ENCODE measurements at regions not wholly inside any gene's neighbourhood (a gene's known extent, or its start where the extent isn't known, plus 50 kb on each side); places are given as distances from the start of the nearest gene placed in this dataset.

DNA sequence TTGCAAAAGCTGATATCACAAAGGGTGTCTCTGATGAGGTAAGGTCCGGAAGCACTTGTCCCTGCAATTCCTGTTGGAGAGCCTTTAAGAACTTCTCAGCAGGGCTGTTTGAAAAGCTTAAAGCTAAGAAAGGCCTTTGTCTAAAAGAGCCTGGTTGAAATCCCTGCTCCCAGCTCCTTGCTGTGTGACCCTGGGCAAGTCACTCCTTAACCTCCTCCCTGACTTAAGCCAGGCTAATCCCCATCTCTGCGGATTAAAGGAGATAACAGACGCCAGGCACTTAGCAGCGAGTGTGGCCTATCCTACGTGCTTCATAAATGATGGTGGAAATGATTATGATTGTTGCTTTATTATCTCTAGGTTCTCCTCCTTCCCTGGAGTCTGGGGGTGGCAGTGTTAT, 368.0 kb upstream of the RBFOX1 start:
- no peak for ATAC-seq
- no peak for DNase-seq (ENCODE audit: missing footprints)
- intact Hi-C loops (cut with DNase I): no loop called here

DNA sequence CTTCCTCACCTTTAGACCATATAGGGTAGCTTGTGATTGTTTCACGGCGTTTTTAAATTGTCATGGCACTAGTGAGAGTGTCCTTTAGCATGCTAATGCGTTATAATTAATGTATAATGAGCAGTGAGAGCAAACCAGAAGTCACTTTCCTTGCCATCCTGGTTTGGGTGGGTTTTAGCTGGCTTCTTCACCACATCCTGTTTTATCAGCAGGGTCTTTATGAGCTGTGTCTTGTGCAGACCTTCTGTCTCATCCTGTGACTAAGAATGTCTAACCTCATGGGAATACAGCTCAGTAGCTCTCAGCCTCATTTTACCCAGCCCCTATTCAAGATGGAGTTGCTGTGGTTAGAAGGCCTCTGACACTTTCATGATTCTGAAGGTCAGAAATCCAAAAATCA, 370.9 kb upstream of the RBFOX1 start:
- intact Hi-C loops (cut with DNase I): no loop called here
- DNase-seq (ENCODE audit: missing footprints): no peak
- ATAC-seq: no peak

DNA sequence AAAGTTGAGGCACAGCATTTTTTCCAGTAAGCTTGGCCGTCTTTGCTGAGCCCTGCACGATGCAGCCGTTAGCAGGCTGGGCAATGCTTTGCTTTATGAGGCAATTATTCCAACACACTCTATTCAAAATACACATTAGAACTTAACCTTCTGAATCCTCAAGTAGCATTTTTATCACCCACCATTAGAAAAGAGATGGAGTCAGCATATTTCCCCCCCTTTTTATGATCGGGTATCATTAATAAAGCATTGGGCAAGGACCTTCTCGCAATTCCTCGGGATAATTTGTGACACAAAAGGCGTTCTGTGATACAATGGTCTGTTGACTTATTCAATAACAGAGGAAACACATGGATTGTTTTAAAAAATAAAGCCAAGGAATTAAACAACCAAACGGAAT, 374.5 kb upstream of the RBFOX1 start:
- DNase-seq (ENCODE audit: missing footprints) (no peak), ATAC-seq (no peak)
- intact Hi-C loops (cut with DNase I): no loop called here

DNA sequence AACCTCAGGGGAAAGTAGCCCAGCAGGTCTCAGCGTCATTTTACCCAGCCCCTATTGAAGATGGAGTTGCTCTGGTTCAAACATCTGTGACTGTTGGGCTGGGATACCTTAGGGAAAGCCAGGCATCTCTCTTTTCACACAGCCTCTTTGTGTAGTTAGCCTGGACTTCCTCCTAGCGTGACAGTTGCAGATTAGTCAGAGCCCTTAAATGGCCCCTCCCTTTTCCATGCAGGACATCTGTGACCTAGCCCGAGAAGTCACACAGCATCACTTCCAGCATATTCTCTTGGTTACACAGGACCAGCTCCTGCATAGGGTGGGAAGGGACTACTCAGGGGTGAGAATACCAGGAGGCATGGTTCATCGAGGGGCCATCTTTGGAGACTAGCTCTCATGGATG, 375.0 kb upstream of the RBFOX1 start:
- intact Hi-C loops (cut with DNase I): no loop called here
- ATAC-seq (no peak), DNase-seq (ENCODE audit: missing footprints) (no peak)

DNA sequence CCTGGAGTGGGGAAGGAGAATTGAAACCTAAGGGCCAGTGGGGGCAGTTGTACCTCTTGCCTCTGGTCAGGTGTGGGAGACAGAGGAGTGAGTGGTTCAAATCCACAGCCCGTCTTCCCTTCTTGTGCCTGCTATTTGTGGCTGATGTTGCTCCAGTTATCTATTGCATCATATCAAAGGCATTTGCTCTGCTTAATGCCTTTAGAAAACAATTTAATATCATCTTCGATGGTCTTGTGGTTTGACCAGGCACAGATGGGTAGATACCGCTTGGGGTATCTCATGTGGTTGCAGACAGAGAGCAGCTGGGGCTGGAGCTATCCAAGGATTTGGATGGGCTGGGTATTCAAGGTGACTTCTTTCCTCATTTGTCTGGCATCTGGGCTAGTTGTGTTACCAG, 376.1 kb upstream of the RBFOX1 start:
- DNase-seq (ENCODE audit: missing footprints) (no peak), ATAC-seq (no peak)
- intact Hi-C loops (cut with DNase I): no loop called here

DNA sequence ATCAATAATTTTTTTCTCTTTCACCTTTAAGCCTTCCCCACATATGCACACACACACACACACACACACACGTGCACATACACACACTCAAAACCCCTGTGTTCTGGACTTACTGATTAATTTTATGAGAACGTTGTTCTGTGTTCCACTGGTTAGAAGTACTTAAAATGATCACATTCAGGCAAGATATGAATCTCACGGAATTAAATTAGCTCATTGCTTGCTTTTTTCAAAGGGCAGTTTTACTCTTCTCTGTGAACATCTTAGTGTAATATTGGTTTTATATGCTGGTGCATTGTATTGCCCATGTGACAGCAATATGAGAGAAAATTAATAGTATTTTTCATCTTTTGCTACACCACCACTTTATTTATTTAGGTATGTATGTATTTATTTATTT, 377.3 kb upstream of the RBFOX1 start:
- intact Hi-C loops (cut with DNase I): no loop called here
- DNase-seq (ENCODE audit: missing footprints) (no peak), ATAC-seq (no peak)

DNA sequence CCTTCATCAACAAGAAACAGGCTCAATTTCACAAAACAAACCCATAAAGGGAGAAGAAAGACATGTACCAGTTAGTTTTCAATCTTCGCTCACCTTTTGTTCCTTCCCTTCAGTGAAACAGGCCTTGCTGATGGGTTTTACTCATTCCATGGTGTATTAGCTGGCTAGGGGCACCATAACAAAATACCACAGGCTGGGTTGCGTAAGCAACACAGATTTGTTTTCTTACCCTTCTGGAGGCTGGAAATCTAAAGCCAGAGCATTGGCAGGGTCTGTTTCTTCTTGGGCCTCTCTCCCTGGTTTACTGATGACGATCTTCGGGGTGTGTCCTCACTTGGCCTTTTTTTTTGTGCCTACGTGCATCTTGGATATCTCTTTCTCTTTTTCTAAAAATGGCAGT, 383.4 kb upstream of the RBFOX1 start:
- intact Hi-C loops (cut with DNase I): no loop called here
- ATAC-seq: no peak
- no peak for DNase-seq (ENCODE audit: missing footprints)

DNA sequence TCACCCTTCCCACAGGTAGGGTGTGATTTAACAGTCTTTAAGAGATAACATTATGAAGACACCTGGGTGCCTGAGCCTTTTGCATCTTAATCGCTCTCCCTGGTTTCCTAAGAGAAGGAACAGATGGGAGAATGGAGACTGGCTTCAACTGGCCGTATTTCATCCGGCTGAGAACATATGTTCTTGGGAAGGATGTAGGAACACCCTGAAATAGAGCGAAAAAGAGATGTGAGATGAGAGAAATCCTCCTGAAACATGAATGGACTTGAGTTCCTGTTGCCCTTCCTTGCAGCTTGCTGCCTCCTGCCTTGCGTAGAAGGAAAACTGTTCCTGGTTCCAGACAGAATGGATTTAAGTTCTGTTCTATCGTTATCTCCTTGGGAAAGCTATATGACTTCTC, 385.4 kb upstream of the RBFOX1 start:
- intact Hi-C loops (cut with DNase I): no loop called here
- DNase-seq (ENCODE audit: missing footprints) (no peak), ATAC-seq (no peak)

DNA sequence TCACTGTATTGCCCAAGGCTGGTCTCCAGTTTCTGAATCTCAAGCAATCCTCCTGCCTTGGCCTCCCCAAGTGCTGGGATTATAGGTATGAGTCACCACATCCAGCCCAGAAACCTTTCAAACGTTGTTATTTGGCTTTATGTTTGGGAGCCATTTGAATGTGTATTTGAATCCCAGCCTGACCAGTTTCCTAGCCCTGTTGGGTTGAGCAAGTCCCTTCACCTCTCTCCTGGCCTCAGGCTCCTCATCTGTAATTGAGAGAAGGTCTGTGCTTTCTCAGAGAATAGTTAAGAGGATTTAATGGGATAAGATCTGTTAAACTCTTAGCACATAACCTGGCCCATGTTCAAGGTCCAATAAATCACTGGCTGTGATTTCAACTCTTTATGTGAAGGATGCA, 385.8 kb upstream of the RBFOX1 start:
- intact Hi-C loops (cut with DNase I): no loop called here
- no peak for ATAC-seq

DNA sequence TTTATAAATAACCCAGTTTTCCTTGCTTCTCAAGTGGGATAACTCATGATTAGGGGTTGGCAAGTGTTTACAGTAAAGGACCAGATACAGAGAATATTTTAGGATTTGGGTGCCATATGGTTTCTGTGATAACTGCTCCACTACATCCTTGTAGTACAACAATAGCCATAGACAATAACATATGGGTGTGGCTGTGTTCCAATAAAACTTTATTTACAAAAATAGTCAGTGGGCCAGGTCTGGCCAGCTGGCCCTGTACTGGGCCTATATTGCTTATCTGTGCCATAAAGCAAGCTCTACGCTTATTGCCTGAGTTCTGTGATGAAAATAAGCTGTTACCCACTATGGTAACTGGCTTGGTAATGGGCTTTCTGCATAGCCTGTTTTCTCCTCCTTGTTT, 386.5 kb upstream of the RBFOX1 start:
- intact Hi-C loops (cut with DNase I): no loop called here
- no peak for ATAC-seq
- DNase-seq (ENCODE audit: missing footprints): no peak

More for the DNA sequence above, 385.8 kb upstream of the RBFOX1 start:
- no peak for DNase-seq (ENCODE audit: missing footprints)

DNA sequence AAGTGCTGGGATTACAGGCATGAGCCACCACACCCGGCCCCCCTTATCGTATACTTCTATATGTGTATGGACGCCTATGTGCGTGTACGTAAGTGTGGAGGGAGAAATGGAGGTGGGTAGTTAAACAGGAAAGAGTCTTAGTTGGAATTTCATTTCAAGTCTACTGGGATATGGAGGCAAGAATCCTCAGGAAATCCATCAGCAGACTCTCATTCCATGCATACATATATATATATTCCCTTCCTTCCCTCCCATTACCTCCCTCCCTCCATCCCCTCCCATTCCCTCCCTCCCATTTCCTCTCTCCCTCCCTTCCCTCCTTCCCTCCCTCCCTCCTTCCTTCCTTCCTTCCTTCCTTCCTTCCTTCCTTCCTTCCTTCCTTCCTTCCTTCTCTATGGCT, 391.7 kb upstream of the RBFOX1 start:
- intact Hi-C loops (cut with DNase I): no loop called here
- ATAC-seq (no peak), DNase-seq (ENCODE audit: missing footprints) (no peak)

DNA sequence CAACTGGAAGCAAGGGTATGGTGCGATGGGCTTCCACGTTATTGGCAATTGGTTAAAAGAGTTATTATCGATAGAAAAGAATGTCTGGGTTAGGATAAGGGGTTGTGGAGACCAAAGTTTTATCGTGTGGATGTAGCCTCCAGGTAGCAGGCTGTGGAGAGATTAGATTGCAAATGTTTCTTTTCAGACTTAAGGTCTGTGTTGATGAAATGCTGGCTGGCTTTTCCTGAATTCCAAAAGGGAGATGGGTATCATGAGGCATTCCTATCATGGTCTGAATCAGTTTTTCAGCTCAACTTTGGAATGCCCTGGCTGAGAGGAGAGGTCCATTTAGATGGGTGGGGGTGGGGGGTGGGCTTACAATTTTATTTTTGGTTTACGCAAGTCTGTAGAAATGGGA, 395.0 kb upstream of the RBFOX1 start:
- no peak for ATAC-seq
- intact Hi-C loops (cut with DNase I): no loop called here

DNA sequence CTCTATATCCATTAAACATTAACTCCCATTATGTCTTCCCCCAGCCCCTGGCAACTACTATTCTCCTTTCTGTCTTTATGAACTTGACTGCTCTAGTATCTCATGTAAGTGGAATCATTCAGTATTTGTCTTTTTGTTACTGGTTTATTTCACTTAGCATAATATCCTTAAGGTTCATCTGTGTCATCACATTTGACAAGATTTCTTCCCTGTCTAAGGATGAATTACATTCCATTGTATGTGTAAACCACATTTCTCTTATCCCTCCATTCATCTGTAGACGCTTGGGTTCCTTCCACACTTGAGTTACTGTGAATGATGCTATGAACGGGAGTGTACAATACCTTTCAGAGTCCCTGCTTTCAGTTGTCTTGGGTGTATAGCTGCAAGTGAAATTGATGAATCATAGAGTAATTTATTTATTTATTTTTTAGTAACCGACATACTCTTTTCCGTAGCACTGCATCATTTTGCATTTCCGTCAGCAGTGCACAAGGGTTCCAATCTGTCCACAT, 399.7 kb upstream of the RBFOX1 start:
- DNase-seq (ENCODE audit: missing footprints) (no peak), ATAC-seq (no peak)
- intact Hi-C loops (cut with DNase I): no loop called here

More for the DNA sequence above, 395.0 kb upstream of the RBFOX1 start:
- no peak for DNase-seq (ENCODE audit: missing footprints)

DNA sequence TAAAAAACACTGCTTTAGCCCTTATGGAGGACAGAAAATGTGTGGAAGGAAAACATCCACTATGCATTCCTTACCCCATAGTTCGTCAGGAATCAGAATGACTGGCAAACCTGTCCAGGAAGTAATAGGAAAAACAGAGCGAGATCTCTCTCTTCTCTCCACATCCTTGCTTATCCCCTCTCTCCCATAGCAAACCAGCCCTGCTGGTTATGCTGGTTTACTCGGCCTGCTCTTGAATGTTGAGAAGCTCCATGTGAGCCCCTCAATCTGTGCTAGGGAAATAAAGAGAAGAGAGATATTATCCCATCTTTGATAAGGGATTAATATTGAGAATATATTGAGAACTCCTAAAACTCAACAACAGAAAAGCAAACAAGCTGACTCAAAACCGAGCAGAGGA, 402.8 kb upstream of the RBFOX1 start:
- intact Hi-C loops (cut with DNase I): no loop called here
- no peak for ATAC-seq
- DNase-seq (ENCODE audit: missing footprints): no peak

DNA sequence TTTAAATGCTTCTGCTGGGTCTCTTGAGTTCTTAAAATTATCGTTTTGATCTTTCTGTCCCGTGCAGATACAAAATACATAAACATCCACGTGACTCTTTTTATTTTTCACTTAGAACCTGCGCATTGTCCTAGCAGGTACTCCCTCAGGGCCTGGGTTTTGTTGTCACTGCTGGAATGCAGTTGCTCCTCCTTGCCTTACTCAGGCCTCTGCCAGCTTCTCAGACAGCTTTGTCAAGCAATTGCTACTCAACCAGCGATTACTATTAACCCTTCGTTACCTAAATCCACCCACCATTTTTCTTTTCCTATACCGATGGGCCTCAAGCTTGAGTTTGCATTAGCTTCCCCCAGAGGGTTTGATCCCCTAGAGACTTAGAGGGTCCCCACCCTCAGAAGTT, 405.9 kb upstream of the RBFOX1 start:
- ATAC-seq (no peak), DNase-seq (ENCODE audit: missing footprints) (no peak)
- intact Hi-C loops (cut with DNase I): no loop called here

DNA sequence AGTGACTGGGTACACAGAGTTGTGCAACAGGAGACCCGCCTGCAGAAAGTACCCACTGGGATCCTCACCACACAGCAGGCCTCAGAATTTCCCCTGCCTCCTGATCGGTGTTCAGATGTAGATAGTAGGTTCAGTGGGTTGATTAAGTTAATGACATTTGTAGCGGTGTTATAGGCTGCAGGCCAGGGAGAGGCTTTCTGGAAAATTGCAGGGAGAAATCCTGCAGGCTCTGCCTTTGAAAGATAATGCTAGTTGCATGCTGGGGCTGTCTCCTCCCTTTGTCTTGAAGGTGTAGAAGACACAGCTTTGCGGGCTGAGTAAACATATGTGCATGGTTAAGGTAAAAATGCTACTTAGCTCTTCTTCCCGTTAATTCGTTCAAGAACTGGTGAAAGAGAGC, 406.3 kb upstream of the RBFOX1 start:
- DNase-seq (ENCODE audit: missing footprints) (no peak), ATAC-seq (no peak)
- intact Hi-C loops (cut with DNase I): no loop called here

DNA sequence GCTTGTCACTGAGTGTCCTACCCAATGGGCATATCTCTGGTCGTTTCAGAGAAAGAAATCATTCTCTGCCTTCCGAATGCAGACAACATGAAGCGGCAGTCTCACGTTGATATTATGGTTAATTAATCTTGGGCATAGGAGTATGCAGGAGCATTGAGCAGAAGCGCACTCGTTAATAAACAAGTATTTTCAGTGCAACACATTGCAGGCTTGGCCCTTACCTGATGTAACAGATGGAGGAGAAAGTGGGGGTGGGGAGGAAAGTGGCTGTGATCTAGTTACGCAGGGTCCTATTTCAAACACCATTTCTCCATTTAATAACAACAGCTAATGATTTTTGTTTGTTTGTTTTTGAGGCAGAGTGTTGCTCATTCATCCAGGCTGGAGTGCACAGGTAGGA, 414.0 kb upstream of the RBFOX1 start:
- intact Hi-C loops (cut with DNase I): no loop called here
- no peak for ATAC-seq

DNA sequence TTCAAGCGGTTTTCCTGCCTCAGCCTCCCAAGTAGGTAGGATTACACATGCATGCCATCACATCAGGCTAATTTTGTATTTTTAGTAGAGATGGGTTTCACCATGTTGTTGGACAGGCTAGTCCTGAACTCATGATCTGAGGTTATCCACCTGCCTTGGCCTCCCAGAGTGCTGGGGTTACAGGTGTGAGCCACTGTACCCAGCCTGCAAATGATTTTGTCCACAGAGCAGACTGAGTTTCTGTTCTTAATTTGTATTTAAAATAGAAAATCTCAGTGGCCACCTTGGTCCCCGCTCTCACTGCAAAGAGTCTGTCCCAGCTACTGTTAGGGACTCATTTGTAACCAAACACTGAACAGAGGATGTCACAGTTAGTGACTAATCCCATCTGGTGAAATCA, 415.7 kb upstream of the RBFOX1 start:
- ATAC-seq (no peak), DNase-seq (ENCODE audit: missing footprints) (no peak)
- intact Hi-C loops (cut with DNase I): no loop called here

More for the DNA sequence above, 414.0 kb upstream of the RBFOX1 start:
- DNase-seq (ENCODE audit: missing footprints): no peak

DNA sequence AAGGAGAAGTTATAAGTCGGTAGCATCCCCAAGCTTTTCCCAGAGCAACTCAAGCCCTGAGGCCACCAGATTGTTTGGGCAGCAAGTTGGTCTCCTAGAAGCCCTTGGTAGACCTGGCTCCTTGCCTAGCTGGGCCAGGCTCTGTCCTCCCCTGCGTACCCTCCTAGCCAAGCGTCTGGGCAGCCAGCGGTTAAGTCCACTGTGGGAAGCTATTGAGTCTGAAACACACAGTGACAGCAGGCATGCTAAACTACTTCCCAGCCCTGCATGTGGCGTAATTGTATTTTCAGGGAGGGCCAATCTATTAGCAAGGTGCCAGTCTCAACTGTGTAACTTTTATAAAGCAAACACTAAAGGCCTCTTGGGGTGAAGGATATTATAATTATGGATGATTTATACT, 419.1 kb upstream of the RBFOX1 start:
- DNase-seq (ENCODE audit: missing footprints) (no peak), ATAC-seq (no peak)
- intact Hi-C loops (cut with DNase I): no loop called here

DNA sequence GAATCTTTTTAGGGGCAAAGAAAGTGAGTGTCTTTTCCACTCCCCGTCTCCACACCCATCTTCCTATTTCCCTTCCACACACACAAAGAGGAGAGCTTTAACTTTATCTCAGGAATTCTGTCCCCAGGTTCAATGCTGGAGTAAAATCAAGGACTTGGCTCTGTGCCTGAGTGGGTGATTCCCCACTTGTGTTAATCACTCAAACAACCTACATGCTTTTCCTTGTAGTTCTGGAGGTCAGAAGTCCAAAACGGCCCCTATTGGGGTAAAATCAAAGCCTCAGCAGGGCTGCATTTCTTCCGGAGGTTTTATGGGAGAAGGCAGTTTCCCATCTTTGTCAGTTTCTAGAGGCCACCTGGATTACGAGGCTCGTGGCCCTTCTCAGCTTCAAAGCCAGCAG, 422.3 kb upstream of the RBFOX1 start:
- no peak for DNase-seq (ENCODE audit: missing footprints)
- ATAC-seq: no peak
- intact Hi-C loops (cut with DNase I): no loop called here

DNA sequence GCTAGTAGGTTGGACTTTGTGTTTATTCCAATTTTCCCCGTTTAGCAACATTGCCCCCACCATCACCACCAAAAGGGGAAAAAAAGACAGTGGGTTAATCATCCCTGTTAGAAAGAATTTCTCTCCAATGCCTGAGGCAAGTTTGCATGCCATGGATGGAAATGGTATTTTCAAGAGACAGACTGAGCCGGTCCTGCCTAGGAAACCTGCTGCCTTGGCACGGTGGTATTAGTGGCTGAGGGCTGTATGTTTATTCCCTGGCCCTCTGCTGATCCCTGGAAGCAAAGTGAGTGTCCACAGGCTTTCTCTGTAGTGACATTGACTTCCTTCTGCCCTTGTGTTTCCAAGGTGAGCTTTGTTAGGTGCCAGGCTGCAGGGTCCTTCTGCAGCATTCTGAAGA, 427.0 kb upstream of the RBFOX1 start:
- no peak for ATAC-seq
- DNase-seq (ENCODE audit: missing footprints): no peak
- intact Hi-C loops (cut with DNase I): no loop called here

DNA sequence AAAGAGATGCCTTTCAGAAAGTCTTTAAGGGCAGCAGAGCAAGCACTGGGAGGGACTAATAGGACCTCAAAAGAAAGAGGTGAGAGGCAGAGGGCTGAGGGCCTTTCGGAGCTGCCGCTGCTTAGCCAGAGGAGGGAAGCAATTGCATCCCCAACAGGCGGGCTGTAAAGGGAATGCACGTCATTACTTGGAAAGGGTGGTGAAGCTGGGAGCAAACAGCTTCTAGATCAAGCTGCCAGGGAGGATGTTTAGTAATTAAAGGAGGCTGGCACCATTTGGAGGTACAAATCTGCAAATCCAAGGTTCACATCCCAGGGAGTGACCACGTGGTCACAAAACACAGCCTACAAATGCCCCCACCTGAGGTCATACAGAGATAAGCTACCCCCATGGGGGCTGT, 429.0 kb upstream of the RBFOX1 start:
- intact Hi-C loops (cut with DNase I): no loop called here
- DNase-seq (ENCODE audit: missing footprints) (no peak), ATAC-seq (no peak)
